Cerebellar cortex (tissue), 1 donor: ENCODE measurements at regions not wholly inside any gene's neighbourhood (a gene's known extent, or its start where the extent isn't known, plus 50 kb on each side); places are given as distances from the start of the nearest gene placed in this dataset.

Experiments used
- DNase-seq: peaks from one replicate; pipeline ENCODE4 v3.0.0-alpha.2; 2015; ENCODE audit warnings: low spot score

- no peak for DNase-seq
Observed at GRCh38 chr10:120641695-120642094, 184.7 kb downstream of the PLPP4 start.

GRCh38 chr10:120643351-120643750 lies 186.3 kb downstream of the PLPP4 start:
- no peak for DNase-seq

GRCh38 chr10:120644556-120645410 lies 187.8 kb downstream of the PLPP4 start:
- no peak for DNase-seq

GRCh38 chr10:120646159-120646732 lies 189.2 kb downstream of the PLPP4 start:
- no peak for DNase-seq

- DNase-seq = no peak
Observed at GRCh38 chr10:120646738-120647456, 189.9 kb downstream of the PLPP4 start.

GRCh38 chr10:120650705-120651399 lies 193.8 kb downstream of the PLPP4 start:
- no peak for DNase-seq

GRCh38 chr10:120656107-120656506 lies 195.1 kb upstream of the WDR11 start:
- no peak for DNase-seq

GRCh38 chr10:120657371-120657770 lies 193.8 kb upstream of the WDR11 start:
- peak; percentile 19 for DNase-seq

- DNase-seq = no peak
Observed at GRCh38 chr10:120658943-120659885, 191.9 kb upstream of the WDR11 start.

GRCh38 chr10:120666308-120666707 lies 184.9 kb upstream of the WDR11 start:
- no peak for DNase-seq

- DNase-seq = no peak
Observed at GRCh38 chr10:120667276-120667675, 183.9 kb upstream of the WDR11 start.

GRCh38 chr10:120671491-120671890 lies 179.7 kb upstream of the WDR11 start:
- no peak for DNase-seq

- no peak for DNase-seq
Observed at GRCh38 chr10:120683454-120683853, 167.7 kb upstream of the WDR11 start.

GRCh38 chr10:120684226-120684625 lies 166.9 kb upstream of the WDR11 start:
- DNase-seq = no peak

- DNase-seq = no peak
Observed at GRCh38 chr10:120685136-120685535, 166.0 kb upstream of the WDR11 start.

- no peak for DNase-seq
Observed at GRCh38 chr10:120688928-120689327, 162.2 kb upstream of the WDR11 start.

GRCh38 chr10:120689777-120690529 lies 161.2 kb upstream of the WDR11 start:
- DNase-seq = no peak

- no peak for DNase-seq
Observed at GRCh38 chr10:120691625-120692024, 159.5 kb upstream of the WDR11 start.

GRCh38 chr10:120700426-120700825 lies 150.7 kb upstream of the WDR11 start:
- DNase-seq = no peak

GRCh38 chr10:120701381-120701780 lies 149.8 kb upstream of the WDR11 start:
- DNase-seq = no peak
